Keratinocyte (primary cell): ENCODE measurements at regions not wholly inside any gene's neighbourhood (a gene's known extent, or its start where the extent isn't known, plus 50 kb on each side); places are given as distances from the start of the nearest gene placed in this dataset.

Source experiments
- EZH2 ChIP-seq: IDR thresholded peaks from one replicate; pipeline ENCODE4 v1.6.1; 2012; ENCODE audit warnings: inconsistent platforms, mild to moderate bottlenecking, low read length, moderate library complexity
- TF ChIP-seq, protein P1 (sequence below), 3 experiments: IDR thresholded peaks in 1 of 3; conservative IDR thresholded peaks in 1 of 3; optimal IDR thresholded peaks in 1 of 3; 2 replicates in 2 of 3; 3 replicates in 1 of 3; pipeline versions ENCODE3 to v1.5.1; 2011; ENCODE audit warnings: low read length in 3 of 3, mild to moderate bottlenecking in 3 of 3, moderate library complexity in 2 of 3, control low read depth in 1 of 3, inconsistent platforms in 1 of 3; ENCODE audit not compliant: insufficient read depth in 2 of 3; ENCODE audit errors: extremely low read depth in 1 of 3

DNA sequence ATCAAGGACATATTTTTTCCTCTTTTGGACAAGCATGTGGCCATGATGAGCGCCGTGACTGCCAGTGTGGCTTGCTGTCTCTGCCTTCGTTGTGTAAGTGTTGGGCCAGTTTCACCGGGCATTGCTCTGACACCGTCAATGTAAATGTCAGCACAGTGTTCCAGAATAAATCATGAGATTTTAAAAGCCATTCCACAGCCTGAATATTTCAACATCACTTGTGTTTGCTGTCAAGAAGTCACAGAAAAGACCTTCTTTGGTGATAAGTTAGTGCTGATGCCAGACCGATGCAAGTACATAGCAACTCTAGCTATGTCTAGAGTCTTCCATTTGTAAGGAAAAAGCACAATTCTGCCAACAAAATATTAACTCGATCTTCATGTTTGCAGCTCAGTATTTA is 467.8 kb downstream of the TBC1D22A start:
- TF ChIP-seq, protein P1, sequence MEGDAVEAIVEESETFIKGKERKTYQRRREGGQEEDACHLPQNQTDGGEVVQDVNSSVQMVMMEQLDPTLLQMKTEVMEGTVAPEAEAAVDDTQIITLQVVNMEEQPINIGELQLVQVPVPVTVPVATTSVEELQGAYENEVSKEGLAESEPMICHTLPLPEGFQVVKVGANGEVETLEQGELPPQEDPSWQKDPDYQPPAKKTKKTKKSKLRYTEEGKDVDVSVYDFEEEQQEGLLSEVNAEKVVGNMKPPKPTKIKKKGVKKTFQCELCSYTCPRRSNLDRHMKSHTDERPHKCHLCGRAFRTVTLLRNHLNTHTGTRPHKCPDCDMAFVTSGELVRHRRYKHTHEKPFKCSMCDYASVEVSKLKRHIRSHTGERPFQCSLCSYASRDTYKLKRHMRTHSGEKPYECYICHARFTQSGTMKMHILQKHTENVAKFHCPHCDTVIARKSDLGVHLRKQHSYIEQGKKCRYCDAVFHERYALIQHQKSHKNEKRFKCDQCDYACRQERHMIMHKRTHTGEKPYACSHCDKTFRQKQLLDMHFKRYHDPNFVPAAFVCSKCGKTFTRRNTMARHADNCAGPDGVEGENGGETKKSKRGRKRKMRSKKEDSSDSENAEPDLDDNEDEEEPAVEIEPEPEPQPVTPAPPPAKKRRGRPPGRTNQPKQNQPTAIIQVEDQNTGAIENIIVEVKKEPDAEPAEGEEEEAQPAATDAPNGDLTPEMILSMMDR (optimal IDR thresholded peaks at IDR 0.05 in 1 of 3, IDR thresholded peaks at IDR 0.05 in 1 of 3, conservative IDR thresholded peaks at IDR 0.05 in 1 of 3; ENCODE audit: extremely low read depth in 1 of 3, insufficient read depth in 2 of 3, low read length in 3 of 3): no peak
- no peak for TF ChIP-seq EZH2
